ENCODE measurements at regions not wholly inside any gene's neighbourhood (a gene's known extent, or its start where the extent isn't known, plus 50 kb on each side); places are given as distances from the start of the nearest gene placed in this dataset.

GRCh38 chr13:84574851-84575250 is 692.6 kb upstream of the SLITRK1 start:
- no peak for ATAC-seq (ENCODE audit: low FRiP score in 2 of 2)
- H3K4me1 ChIP-seq, result no peaks in the 10 kb centered on the region
- H3K9me3 ChIP-seq, result no peaks in the 10 kb centered on the region
- no peak overlapping the region for H3K27ac ChIP-seq
- H3K27me3 ChIP-seq, result no peaks in the 10 kb centered on the region
- no peaks in the 10 kb centered on the region for H3K36me3 ChIP-seq
- DNase-seq, result no peak
- H3K4me3 ChIP-seq, result no peak overlapping the region
- TF ChIP-seq POLR2AphosphoS5 (IDR thresholded peaks at IDR 0.05) (no peak), EP300 (IDR thresholded peaks at IDR 0.05) (no peak), CTCF (IDR thresholded peaks at IDR 0.05) (no peak), POLR2A (IDR thresholded peaks at IDR 0.05) (no peak)

- DNase-seq (no peak), ATAC-seq (ENCODE audit: low FRiP score in 2 of 2) (no peak)
- TF ChIP-seq POLR2A (IDR thresholded peaks at IDR 0.05), result no peak
- no peak for TF ChIP-seq CTCF (IDR thresholded peaks at IDR 0.05)
- TF ChIP-seq POLR2AphosphoS5 (IDR thresholded peaks at IDR 0.05), result no peak
- TF ChIP-seq EP300 (IDR thresholded peaks at IDR 0.05), result no peak
- Histone ChIP-seq H3K27me3 (no peaks in the 10 kb centered on the region), H3K9me3 (no peaks in the 10 kb centered on the region), H3K4me1 (no peaks in the 10 kb centered on the region), H3K27ac (no peak overlapping the region), H3K4me3 (no peak overlapping the region), H3K36me3 (no peaks in the 10 kb centered on the region)
- 49 to 64% methylated on average over 3 of the region's 3 CpGs for WGBS, 2 donors
Observed at GRCh38 chr13:84571264-84571663, 689.0 kb upstream of the SLITRK1 start.

GRCh38 chr13:84570831-84571230 is 688.6 kb upstream of the SLITRK1 start:
- DNase-seq, result no peak
- Histone ChIP-seq H3K27me3 (no peaks in the 10 kb centered on the region), H3K9me3 (no peaks in the 10 kb centered on the region), H3K36me3 (no peaks in the 10 kb centered on the region), H3K27ac (no peak overlapping the region), H3K4me3 (no peak overlapping the region), H3K4me1 (no peaks in the 10 kb centered on the region)
- ATAC-seq (ENCODE audit: low FRiP score in 2 of 2), result no peak
- 84 to 89% methylated on average over 2 of the region's 2 CpGs for WGBS, 2 donors
- TF ChIP-seq EP300 (IDR thresholded peaks at IDR 0.05) (no peak), POLR2AphosphoS5 (IDR thresholded peaks at IDR 0.05) (no peak), CTCF (IDR thresholded peaks at IDR 0.05) (no peak), POLR2A (IDR thresholded peaks at IDR 0.05) (no peak)

- Histone ChIP-seq H3K36me3 (no peaks in the 10 kb centered on the region), H3K4me1 (no peaks in the 10 kb centered on the region), H3K27me3 (no peaks in the 10 kb centered on the region), H3K9me3 (no peaks in the 10 kb centered on the region), H3K27ac (no peak overlapping the region), H3K4me3 (no peak overlapping the region)
- TF ChIP-seq CTCF (IDR thresholded peaks at IDR 0.05), result no peak
- TF ChIP-seq POLR2AphosphoS5 (IDR thresholded peaks at IDR 0.05), result no peak
- no peak for TF ChIP-seq POLR2A (IDR thresholded peaks at IDR 0.05)
- TF ChIP-seq EP300 (IDR thresholded peaks at IDR 0.05), result no peak
- DNase-seq (no peak), ATAC-seq (ENCODE audit: low FRiP score in 2 of 2) (no peak)
- WGBS, 2 donors, result 58 to 73% methylated on average over 1 of the region's 1 CpG
Observed at GRCh38 chr13:84569366-84569765, 687.1 kb upstream of the SLITRK1 start.

- no peaks in the 10 kb centered on the region for H3K4me1 ChIP-seq
- H3K27me3 ChIP-seq, result no peaks in the 10 kb centered on the region
- no peak for ATAC-seq (ENCODE audit: low FRiP score in 2 of 2)
- DNase-seq, result no peak
- no peak overlapping the region for H3K4me3 ChIP-seq
- WGBS, 2 donors, result 28 to 29% methylated on average over 1 of the region's 1 CpG
- H3K27ac ChIP-seq, result no peak overlapping the region
- H3K36me3 ChIP-seq, result no peaks in the 10 kb centered on the region
- TF ChIP-seq POLR2AphosphoS5 (IDR thresholded peaks at IDR 0.05), result no peak
- no peak for TF ChIP-seq POLR2A (IDR thresholded peaks at IDR 0.05)
- no peak for TF ChIP-seq EP300 (IDR thresholded peaks at IDR 0.05)
- TF ChIP-seq CTCF (IDR thresholded peaks at IDR 0.05), result no peak
- no peaks in the 10 kb centered on the region for H3K9me3 ChIP-seq
Observed at GRCh38 chr13:84567848-84568247, 685.6 kb upstream of the SLITRK1 start.

All from upper lobe of left lung (tissue), 6 donors.